Heart left ventricle (tissue), 13 donors: ENCODE measurements at regions not wholly inside any gene's neighbourhood (a gene's known extent, or its start where the extent isn't known, plus 50 kb on each side); places are given as distances from the start of the nearest gene placed in this dataset.
"Not testable (repeated sequence)": the region's sequence is repeated elsewhere in the genome, so short reads cannot be mapped to it uniquely, and the experiment has no call there.

Experiments used
- POLR2A ChIP-seq, 2 donors: fragments of 450-650 bp; IDR thresholded peaks; one replicate each; pipeline ENCODE4 v1.6.1; 2017; ENCODE audit warnings: antibody characterized with exemption in 2 of 2, mild to moderate bottlenecking in 2 of 2, moderate library complexity in 2 of 2
- TF ChIP-seq, protein P1 (sequence below), 12 donors: fragments of 200-600 bp; sonication (generic) in 4 of 12; IDR thresholded peaks; one replicate each; pipeline versions ENCODE4 v1.5.0 to v1.8.0; 2018 to 2022; ENCODE audit warnings: antibody characterized with exemption in 12 of 12, mild to moderate bottlenecking in 5 of 12
- donor health status: ischemic (EF 13 %, LVEDD 7.1; RV severe dilation, severe dysfunction).
- donor health status: DM: no; HTN: yes; CAD: no.
- donor health status: DM: no; HTN: no; CAD: no.
- donor health status: ischemic (EF 25% LVEDD 6.9; RV normal size, moderate dysfunction).
- donor health status: ischemic (EF 25% LVEDD 5.7; RV mildly dilated, moderate dysfunction).
- donor health status: ischemic (EF 35%, LVEDD 5.7; RV mildly dilated, moderate dysfunction).
- donor health status: nonischemic (EF 11% LVEDD 7.7; RV severe dilation, severe dysfunction).
- donor health status: DM: yes; HTN: yes; CAD: no.
- donor health status: PGD.
- donor health status: ischemic (EF 29% LVEDD 5.4; RV normal size, mild dysfunction).
- donor health status: nonischemic (EF 23%, LVEDD 6.1; RV moderate dilation, normal function).

DNA sequence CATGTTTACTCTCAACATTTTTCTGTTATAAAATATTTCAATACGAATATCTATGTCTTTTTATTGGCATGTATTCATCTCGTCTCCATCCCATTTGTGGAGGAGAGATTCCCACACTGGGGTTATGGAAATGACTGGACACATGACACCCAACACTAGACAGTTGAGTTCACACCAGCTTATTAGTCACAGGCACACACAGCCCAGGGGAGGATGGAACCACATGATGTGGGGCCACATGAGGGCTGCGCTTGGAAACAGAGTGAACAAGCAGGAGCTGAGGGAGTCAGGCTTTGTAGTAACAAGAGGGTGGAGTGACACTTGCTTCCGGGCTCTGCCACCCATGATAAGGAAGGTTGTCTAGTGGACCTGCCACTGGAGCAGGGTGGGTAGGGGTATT lies 86.6 kb downstream of the GOLGA8K start:
- TF ChIP-seq, protein P1, sequence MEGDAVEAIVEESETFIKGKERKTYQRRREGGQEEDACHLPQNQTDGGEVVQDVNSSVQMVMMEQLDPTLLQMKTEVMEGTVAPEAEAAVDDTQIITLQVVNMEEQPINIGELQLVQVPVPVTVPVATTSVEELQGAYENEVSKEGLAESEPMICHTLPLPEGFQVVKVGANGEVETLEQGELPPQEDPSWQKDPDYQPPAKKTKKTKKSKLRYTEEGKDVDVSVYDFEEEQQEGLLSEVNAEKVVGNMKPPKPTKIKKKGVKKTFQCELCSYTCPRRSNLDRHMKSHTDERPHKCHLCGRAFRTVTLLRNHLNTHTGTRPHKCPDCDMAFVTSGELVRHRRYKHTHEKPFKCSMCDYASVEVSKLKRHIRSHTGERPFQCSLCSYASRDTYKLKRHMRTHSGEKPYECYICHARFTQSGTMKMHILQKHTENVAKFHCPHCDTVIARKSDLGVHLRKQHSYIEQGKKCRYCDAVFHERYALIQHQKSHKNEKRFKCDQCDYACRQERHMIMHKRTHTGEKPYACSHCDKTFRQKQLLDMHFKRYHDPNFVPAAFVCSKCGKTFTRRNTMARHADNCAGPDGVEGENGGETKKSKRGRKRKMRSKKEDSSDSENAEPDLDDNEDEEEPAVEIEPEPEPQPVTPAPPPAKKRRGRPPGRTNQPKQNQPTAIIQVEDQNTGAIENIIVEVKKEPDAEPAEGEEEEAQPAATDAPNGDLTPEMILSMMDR (IDR thresholded peaks at IDR 0.05), result not testable (repeated sequence)
- not testable (repeated sequence) for TF ChIP-seq POLR2A (IDR thresholded peaks at IDR 0.05)
